ENCODE measurements at regions not wholly inside any gene's neighbourhood (a gene's known extent, or its start where the extent isn't known, plus 50 kb on each side); places are given as distances from the start of the nearest gene placed in this dataset.

- no peak for DNase-seq
These were observed 132.3 kb downstream of the CRYBB2 start for GRCh38 chr22:25351631-25352293.

- DNase-seq, result no peak
These were observed 132.8 kb downstream of the CRYBB2 start for GRCh38 chr22:25352294-25352680.

- no peak for DNase-seq
These were observed 134.3 kb downstream of the CRYBB2 start for GRCh38 chr22:25353516-25354445.

DNA sequence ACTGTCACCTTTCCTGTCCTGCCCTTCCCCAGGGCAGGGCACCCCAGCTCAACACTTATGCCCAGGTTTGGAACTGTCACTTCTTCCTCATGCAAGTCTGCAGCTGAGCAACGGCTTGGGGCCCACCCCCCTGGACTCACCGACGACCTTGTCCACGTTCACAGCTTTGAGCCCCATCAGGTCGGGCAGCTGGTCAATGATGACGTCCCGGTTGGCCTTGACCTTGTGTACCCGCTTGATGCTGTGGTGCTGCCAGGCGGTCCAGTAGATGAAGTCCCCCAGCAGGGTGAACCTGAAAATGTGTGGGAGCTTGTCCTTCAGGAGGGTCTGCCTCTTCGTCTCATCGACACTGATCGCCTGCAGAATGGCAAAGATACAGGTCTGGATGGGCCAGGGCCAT, 135.0 kb downstream of the CRYBB2 start:
- DNase-seq, result no peak

GRCh38 chr22:25357132-25357455, 137.7 kb downstream of the CRYBB2 start:
- DNase-seq, result no peak

DNA sequence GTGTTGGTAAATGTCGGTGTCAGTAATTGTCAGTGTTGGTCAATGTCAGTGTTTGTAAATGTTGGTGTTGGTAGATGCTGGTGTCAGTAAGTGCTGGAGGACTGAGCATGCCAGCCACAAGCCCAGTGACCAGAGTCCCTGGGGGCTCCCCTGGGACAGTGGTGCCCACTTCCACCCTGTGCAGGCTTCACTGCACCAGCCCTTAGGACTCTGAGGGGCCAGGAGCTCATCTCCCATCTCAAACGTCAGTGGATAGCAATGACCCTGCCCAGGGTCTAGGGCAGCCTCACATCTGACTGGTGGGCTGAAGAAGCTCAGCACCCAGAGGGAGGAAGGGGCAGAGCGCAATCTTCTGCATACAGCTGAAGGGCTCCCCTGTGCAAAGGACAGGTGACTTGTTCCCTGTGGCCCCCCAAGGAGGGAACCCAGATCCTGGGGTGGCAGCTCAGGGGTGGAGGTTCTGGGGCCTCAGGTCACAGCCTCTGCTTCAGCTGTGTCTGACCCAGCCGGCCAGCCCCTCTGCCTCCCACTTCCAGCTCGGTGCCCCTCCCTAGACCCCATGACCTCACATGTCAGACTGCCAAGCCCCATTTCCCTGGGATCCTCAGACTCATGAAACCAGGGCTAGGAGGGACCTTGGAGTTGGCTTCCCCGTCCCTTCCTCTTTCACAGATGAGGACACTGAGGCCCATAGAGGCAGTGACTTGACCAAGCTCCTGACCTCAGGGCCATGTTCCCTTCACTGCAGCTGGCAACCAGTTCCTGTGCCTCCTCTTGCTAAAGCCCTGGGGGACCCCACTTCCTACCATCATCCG, 138.4 kb downstream of the CRYBB2 start:
- no peak for DNase-seq

DNA sequence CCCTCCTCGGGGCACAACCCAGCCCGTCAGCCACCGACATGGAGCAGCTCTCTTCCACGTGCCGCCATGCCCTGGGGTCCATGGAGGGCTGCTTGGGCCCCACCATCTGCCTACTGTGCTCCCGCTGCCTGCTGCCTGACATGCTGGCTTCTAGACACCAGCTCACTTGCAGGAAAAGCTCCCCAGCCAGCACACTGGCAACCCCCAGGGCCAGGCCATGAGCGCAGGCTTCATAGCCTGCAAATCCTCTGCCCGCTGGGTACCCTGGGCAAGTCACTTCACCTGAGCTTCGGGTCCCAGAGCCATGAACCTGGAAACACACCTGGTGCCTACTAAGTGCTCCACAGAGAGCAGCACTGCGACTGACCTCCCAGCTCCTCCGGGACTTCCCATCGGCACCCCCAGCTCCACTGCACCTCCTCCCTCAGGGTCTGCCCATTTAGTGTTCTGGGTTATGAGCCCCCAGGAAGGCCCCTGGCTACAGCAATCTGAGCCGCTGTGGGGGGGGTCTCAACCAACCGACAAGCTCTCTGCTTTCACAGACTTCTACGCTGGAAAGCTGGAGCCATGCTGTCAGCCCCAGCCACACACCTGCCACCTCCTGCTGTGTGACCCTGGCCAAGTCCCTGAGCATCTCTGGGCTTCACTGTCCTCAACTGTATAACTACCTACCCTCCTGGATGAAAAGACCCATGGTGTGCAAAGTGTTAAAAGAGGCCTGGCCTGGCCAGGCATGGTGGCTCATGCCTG, 139.2 kb downstream of the CRYBB2 start:
- DNase-seq, result no peak

DNA sequence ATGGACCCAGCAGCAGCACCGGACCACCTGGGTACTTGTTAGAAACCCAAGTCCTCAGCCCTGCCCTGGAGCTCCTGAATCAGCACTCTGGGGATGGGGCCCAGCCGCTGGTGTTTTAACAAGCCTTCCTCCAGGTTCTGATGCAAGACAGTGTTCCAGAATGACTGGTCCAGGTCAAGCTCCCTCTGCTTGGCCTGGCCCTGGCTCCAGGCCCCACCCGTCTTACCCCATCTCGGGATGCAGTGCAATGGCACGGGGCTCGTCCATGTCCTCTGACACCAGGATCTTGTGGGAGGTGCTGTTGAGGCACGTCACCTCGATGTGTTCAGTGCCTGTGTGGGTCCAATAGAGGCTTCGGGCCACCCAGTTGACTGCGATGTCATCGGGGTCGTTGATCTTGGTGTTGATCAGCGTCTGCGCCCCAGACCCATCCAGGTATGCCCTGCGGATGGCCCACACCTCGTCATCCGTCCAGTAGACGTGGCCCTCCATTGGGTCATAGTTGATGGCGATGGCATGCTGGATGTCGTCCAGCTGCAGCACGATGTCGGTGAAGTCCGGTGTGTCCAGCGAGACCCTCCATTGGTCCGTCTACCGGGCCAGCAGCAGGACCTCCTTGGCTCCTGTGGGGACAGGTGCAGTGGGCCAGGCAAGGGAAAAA, 140.3 kb downstream of the CRYBB2 start:
- no peak for DNase-seq

- DNase-seq, result no peak
These were observed 141.0 kb downstream of the CRYBB2 start for GRCh38 chr22:25360411-25360810.

DNA sequence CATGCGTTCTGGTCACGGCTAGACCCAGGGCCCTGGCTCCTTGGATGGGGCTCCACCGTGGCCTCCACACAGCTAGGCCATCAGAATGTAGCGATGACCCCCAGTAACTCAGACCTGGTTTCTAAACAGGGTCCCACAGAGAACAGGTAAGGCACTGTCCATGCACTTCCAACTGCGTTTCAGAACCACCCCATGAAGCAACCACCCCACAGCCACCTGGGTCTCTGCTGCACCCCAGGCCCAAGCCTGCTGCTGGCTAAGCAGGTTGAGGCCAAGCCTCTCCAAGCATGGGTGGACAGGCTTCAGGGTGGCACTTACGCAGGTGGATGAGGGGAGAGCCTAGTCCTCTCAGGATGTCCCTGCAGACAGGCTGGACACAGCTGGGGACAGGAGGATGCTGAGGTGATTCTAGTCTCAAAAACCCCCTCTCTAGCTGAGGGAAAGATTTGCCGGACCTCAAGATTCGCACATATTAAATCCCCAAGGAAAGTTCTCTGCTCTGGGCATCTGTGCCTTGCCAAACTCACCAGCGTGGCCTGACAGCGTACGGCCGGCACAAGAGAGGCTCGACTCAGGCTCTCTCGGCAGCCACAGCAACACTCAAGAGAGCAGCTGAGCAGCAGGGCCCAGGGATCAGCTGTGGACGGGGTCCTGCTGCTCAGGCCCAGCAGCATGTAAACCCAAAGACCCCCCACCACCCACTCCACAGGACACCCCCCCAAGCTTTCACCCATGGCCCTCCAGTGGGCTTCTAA, 141.6 kb downstream of the CRYBB2 start:
- DNase-seq, result no peak

DNA sequence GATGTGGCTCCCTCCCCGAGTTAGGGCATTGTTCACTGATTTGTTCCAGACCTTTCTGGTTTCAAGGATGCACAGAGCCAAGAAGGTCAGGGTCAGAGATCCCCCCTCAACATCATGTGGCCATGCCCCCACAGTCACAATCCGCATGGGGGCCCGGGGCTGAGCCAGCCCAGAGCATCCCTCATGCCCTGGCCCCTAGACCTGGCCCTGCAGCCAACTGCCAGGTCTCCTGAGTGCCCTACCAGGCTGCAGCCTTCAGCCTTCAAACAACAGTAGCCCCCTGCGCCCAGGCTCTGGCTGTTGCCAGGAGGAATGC, 142.4 kb downstream of the CRYBB2 start:
- no peak for DNase-seq

GRCh38 chr22:25362215-25362882, 142.9 kb downstream of the CRYBB2 start:
- peak; percentile 1 for DNase-seq

DNA sequence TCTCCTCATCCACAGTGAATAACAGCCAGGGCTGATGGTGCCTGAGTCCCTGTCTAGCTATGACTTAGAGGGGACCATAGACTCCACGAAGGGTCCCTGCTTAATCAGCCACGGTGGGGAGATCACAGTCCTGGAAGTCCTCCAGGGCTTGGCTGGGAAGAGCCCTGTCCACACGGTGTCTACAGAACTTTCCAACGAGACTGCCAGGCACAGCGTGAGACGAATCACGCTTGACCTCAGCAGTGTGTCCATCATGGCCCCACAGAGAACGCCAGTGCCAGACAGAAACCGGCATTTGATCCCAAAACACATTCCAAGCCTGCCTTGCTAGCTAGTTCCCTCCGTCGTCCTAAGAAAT, 143.4 kb downstream of the CRYBB2 start:
- DNase-seq, result no peak

GRCh38 chr22:25363474-25363873, 144.0 kb downstream of the CRYBB2 start:
- no peak for DNase-seq

- no peak for DNase-seq
These were observed 144.8 kb downstream of the CRYBB2 start for GRCh38 chr22:25364281-25364680.

GRCh38 chr22:25364736-25365241, 145.3 kb downstream of the CRYBB2 start:
- DNase-seq, result no peak

GRCh38 chr22:25365491-25366261, 146.2 kb downstream of the CRYBB2 start:
- DNase-seq, result no peak

DNA sequence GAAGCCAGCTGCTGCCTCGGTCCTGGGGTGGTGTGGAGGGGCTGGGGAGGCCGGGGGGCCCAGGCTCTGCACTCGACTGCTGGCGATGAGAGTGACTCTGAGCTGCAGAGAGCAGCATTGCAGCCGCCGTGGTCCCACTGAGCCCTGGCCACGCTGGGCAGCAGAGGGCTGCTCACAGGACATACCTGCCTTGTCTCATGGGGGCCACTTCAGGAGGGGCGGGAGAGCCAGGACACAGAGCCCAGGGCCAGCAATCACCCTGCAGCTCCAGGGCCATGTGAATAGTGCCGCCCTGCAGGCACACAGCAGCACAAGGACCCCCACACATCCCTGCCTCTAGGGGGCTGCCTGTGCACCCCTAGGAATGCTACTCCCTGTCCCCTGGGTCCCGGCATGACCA, 147.0 kb downstream of the CRYBB2 start:
- no peak for DNase-seq

DNA sequence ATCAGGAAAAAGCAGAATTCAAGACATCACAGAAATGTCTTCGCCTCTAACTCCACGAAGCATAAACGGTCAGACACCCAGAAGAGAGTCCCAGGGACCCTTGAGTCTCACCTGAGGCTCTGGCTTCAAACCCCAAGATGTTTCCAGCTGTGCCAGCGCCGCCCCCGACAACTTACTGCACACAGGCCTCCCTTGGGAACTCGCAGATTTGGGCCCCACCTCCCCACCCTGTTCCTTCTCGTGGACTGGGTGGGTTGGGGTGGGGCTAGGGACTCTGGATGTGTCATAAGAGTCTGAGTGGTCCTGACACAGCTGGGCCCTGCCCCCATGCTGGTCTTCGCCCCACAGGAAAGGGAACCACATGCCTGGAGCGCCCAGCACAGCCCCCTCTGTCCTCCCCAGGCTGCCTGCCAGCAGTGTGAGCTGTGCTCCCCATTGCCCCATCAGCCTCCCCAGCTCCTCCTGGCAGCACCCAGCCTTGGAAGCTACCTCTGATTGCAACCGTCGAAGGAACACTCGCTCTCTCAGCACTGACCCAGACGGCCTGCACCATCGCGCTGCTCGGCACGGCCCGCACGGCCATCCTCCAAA, 147.5 kb downstream of the CRYBB2 start:
- DNase-seq, result no peak

DNA sequence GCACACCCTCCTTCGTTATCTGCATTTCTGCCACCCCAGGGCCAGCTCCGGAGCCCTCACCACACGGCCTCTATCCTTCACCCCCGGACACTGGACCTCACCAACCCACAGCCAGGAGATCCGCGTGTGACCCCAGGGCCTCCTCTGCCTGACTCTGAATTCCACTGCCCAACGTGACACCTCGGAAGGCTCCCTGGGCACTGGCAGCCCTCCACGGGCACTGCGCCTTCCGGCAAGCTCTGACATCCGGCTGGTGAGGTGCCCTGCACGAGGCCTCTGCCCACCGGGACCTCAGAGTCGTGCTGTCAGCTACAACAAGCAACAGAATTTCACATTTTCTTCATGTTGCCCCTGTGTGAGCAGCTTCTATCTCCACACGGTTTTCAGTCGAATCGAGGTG, 148.3 kb downstream of the CRYBB2 start:
- DNase-seq, result no peak

Data from NCI-H2227 treated with DMSO at 0.1 percent for 48 hours (cell line).